HL-60 (cell line): ENCODE measurements at regions not wholly inside any gene's neighbourhood (a gene's known extent, or its start where the extent isn't known, plus 50 kb on each side); places are given as distances from the start of the nearest gene placed in this dataset.

Experiments used
- DNase-seq, 2 experiments: peaks; one replicate each; pipeline ENCODE4 v3.0.0-alpha.2; 2010 to 2020; ENCODE audit warnings: low read depth in 1 of 2, low spot score in 1 of 2
- H3K27ac ChIP-seq: fragments of 250-450 bp; sonication (Bioruptor Pico); replicated peaks from 2 replicates; pipeline ENCODE4 v1.5.1; 2020; ENCODE audit warnings: mild to moderate bottlenecking, moderate library complexity
- H3K27me3 ChIP-seq: fragments of 250-450 bp; sonication (Bioruptor Pico); 2 replicates; pipeline ENCODE4 v1.5.1; 2021; ENCODE audit warnings: mild to moderate bottlenecking, moderate library complexity; ENCODE audit not compliant: insufficient read depth, poor library complexity, severe bottlenecking
- H3K4me3 ChIP-seq: replicated peaks from 2 replicates; pipeline ENCODE4 v1.5.1; 2011; ENCODE audit warnings: mild to moderate bottlenecking, control low read depth, low read length; ENCODE audit not compliant: insufficient read depth
- GABPA ChIP-seq: IDR thresholded peaks from 2 replicates; pipeline ENCODE4 v1.6.1; 2012; ENCODE audit warnings: low read depth
- POLR2AphosphoS5 ChIP-seq: IDR thresholded peaks from 2 replicates; pipeline ENCODE4 v1.6.1; 2012; ENCODE audit warnings: low read depth
- SPI1 ChIP-seq: IDR thresholded peaks from 2 replicates; pipeline ENCODE4 v1.6.1; 2012; ENCODE audit warnings: low read depth, mild to moderate bottlenecking, borderline replicate concordance
- TF ChIP-seq, protein P1 (sequence below): IDR thresholded peaks from 2 replicates; pipeline ENCODE4 v1.6.1; 2012; ENCODE audit warnings: low read depth; ENCODE audit not compliant: insufficient replicate concordance
- TF ChIP-seq, protein P2 (sequence below): IDR thresholded peaks from one replicate; pipeline ENCODE4 v1.5.1; 2011; ENCODE audit warnings: low read length, control low read depth, inconsistent platforms; ENCODE audit not compliant: insufficient read depth

GRCh38 chr13:111513766-111514609 lies 193.5 kb downstream of the TEX29 start:
- TF ChIP-seq GABPA (no peak), POLR2AphosphoS5 (no peak), SPI1 (no peak)
- TF ChIP-seq, protein P1, sequence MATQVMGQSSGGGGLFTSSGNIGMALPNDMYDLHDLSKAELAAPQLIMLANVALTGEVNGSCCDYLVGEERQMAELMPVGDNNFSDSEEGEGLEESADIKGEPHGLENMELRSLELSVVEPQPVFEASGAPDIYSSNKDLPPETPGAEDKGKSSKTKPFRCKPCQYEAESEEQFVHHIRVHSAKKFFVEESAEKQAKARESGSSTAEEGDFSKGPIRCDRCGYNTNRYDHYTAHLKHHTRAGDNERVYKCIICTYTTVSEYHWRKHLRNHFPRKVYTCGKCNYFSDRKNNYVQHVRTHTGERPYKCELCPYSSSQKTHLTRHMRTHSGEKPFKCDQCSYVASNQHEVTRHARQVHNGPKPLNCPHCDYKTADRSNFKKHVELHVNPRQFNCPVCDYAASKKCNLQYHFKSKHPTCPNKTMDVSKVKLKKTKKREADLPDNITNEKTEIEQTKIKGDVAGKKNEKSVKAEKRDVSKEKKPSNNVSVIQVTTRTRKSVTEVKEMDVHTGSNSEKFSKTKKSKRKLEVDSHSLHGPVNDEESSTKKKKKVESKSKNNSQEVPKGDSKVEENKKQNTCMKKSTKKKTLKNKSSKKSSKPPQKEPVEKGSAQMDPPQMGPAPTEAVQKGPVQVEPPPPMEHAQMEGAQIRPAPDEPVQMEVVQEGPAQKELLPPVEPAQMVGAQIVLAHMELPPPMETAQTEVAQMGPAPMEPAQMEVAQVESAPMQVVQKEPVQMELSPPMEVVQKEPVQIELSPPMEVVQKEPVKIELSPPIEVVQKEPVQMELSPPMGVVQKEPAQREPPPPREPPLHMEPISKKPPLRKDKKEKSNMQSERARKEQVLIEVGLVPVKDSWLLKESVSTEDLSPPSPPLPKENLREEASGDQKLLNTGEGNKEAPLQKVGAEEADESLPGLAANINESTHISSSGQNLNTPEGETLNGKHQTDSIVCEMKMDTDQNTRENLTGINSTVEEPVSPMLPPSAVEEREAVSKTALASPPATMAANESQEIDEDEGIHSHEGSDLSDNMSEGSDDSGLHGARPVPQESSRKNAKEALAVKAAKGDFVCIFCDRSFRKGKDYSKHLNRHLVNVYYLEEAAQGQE: no peak
- TF ChIP-seq, protein P2, sequence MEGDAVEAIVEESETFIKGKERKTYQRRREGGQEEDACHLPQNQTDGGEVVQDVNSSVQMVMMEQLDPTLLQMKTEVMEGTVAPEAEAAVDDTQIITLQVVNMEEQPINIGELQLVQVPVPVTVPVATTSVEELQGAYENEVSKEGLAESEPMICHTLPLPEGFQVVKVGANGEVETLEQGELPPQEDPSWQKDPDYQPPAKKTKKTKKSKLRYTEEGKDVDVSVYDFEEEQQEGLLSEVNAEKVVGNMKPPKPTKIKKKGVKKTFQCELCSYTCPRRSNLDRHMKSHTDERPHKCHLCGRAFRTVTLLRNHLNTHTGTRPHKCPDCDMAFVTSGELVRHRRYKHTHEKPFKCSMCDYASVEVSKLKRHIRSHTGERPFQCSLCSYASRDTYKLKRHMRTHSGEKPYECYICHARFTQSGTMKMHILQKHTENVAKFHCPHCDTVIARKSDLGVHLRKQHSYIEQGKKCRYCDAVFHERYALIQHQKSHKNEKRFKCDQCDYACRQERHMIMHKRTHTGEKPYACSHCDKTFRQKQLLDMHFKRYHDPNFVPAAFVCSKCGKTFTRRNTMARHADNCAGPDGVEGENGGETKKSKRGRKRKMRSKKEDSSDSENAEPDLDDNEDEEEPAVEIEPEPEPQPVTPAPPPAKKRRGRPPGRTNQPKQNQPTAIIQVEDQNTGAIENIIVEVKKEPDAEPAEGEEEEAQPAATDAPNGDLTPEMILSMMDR: no peak
- H3K4me3 ChIP-seq: no peak overlapping the region
- DNase-seq: no peak
- H3K27me3 ChIP-seq: no peaks in the 10 kb centered on the region
- no peak overlapping the region for H3K27ac ChIP-seq

DNA sequence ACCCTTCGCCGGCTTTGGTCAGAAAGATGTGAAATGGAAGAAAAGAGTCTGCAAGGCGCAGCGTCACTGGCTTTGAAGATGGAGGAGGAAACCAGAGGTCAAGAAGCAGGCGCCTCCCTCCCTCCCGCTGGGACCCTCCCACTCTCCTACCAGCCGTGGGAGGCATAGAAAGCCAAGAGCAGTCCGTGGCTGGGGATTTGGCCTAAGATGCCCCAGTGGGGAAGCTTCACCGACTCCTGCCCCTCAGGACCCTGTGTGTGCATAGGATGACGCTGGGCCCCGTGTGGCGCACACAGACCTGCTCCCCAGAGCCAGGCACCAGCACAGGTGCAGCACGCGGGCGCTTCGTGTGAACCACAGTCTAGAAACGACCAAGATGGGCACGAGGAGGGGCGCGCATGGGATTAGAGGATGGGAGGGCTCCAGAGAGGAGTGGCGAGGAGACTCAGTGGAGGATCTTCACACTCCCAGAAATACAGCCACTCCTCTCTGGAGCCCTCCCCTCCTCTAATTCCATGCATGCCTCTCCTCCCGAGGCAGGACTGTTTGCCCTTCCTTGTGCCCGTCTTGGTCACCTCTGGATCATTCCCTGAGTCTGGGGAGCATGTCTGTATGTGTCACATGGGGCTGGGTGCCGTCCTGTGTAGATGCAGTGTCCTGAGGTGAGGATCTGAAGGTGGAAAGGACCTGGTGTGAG lies 194.3 kb downstream of the TEX29 start:
- no peaks in the 10 kb centered on the region for H3K27me3 ChIP-seq
- no peak for DNase-seq

GRCh38 chr13:111515307-111515617 lies 194.8 kb downstream of the TEX29 start:
- H3K27ac ChIP-seq: no peak overlapping the region
- H3K27me3 ChIP-seq: no peaks in the 10 kb centered on the region
- no peak for DNase-seq
- TF ChIP-seq POLR2AphosphoS5: no peak
- TF ChIP-seq, protein P1: no peak
- TF ChIP-seq GABPA: no peak
- no peak for TF ChIP-seq SPI1
- TF ChIP-seq, protein P2: no peak
- H3K4me3 ChIP-seq: no peak overlapping the region

More for the DNA sequence above, 194.3 kb downstream of the TEX29 start:
- H3K4me3 ChIP-seq: no peak overlapping the region
- no peak overlapping the region for H3K27ac ChIP-seq
- TF ChIP-seq, protein P1: no peak
- TF ChIP-seq GABPA (no peak), SPI1 (no peak), POLR2AphosphoS5 (no peak)
- TF ChIP-seq, protein P2: no peak
